Tibial nerve (tissue), 4 donors: ENCODE measurements at regions not wholly inside any gene's neighbourhood (a gene's known extent, or its start where the extent isn't known, plus 50 kb on each side); places are given as distances from the start of the nearest gene placed in this dataset.

Experiments used
- DNase-seq, 2 donors: peaks; one replicate each; pipeline ENCODE4 v3.0.0-alpha.2; 2019; ENCODE audit warnings: low spot score in 2 of 2
- H3K27ac ChIP-seq, 4 donors: fragments of 200-600 bp; sonication (generic) in 3 of 4; one replicate each; pipeline ENCODE4 v1.5.1; 2017 to 2019; ENCODE audit warnings: mild to moderate bottlenecking in 1 of 4
- H3K27me3 ChIP-seq, 2 donors: fragments of 200-600 bp; sonication (generic) in 1 of 2; one replicate each; pipeline versions ENCODE4 v1.5.1 to v1.6.0; 2017 to 2019
- H3K36me3 ChIP-seq, 3 donors: fragments of 200-600 bp; sonication (generic); one replicate each; pipeline ENCODE4 v1.5.1; 2018 to 2019
- H3K4me1 ChIP-seq, 4 donors: fragments of 200-600 bp; sonication (generic) in 3 of 4; one replicate each; pipeline ENCODE4 v1.5.1; 2017 to 2019
- H3K4me3 ChIP-seq, 4 donors: fragments of 200-600 bp; sonication (generic) in 3 of 4; one replicate each; pipeline ENCODE4 v1.5.1; 2017 to 2019; ENCODE audit warnings: mild to moderate bottlenecking in 1 of 4, moderate library complexity in 1 of 4
- H3K9me3 ChIP-seq, 4 donors: fragments of 200-600 bp; sonication (generic) in 3 of 4; one replicate each; pipeline ENCODE4 v1.5.1; 2017 to 2019
- CTCF ChIP-seq, 5 experiments: fragments of 200-600 bp in 3 of 5; fragments of 450-650 bp in 2 of 5; sonication (generic) in 3 of 5; IDR thresholded peaks; one replicate each; pipeline ENCODE4 v1.5.1; 2016 to 2019; ENCODE audit warnings: antibody characterized with exemption in 5 of 5, mild to moderate bottlenecking in 3 of 5, moderate library complexity in 2 of 5
- EP300 ChIP-seq, 2 donors: sonication (generic); formaldehyde crosslinking; IDR thresholded peaks; one replicate each; pipeline ENCODE4 v1.6.1; 2017; ENCODE audit warnings: antibody characterized with exemption in 2 of 2, mild to moderate bottlenecking in 1 of 2
- POLR2A ChIP-seq, 2 donors: fragments of 450-650 bp; IDR thresholded peaks; one replicate each; pipeline ENCODE4 v1.6.1; 2017; ENCODE audit warnings: antibody characterized with exemption in 2 of 2, mild to moderate bottlenecking in 2 of 2, moderate library complexity in 2 of 2
- WGBS, 2 donors: methylation state at CpG; one replicate each; pipeline ENCODE4 v1.1.5; 2018; 5-methylcytosine and 5-hydroxymethylcytosine counted together

GRCh38 chr12:59393506-59393905 is 202.3 kb upstream of the SLC16A7 start:
- no peak overlapping the region for H3K27ac ChIP-seq
- no peaks in the 10 kb centered on the region for H3K27me3 ChIP-seq
- DNase-seq, result no peak
- no peaks in the 10 kb centered on the region for H3K36me3 ChIP-seq
- TF ChIP-seq CTCF (IDR thresholded peaks at IDR 0.05) (no peak), EP300 (IDR thresholded peaks at IDR 0.05) (no peak), POLR2A (IDR thresholded peaks at IDR 0.05) (no peak)
- no peak overlapping the region for H3K4me3 ChIP-seq
- 87 to 91% methylated on average over 4 of the region's 4 CpGs for WGBS, 2 donors
- H3K4me1 ChIP-seq, result no peaks in the 10 kb centered on the region
- H3K9me3 ChIP-seq, result no peaks in the 10 kb centered on the region

- Histone ChIP-seq H3K36me3 (no peaks in the 10 kb centered on the region), H3K4me3 (no peak overlapping the region), H3K4me1 (no peaks in the 10 kb centered on the region), H3K27me3 (no peaks in the 10 kb centered on the region), H3K27ac (no peak overlapping the region), H3K9me3 (no peaks in the 10 kb centered on the region)
- no peak for DNase-seq
- 91 to 98% methylated on average over 13 of the region's 13 CpGs for WGBS, 2 donors
- TF ChIP-seq EP300 (IDR thresholded peaks at IDR 0.05), result no peak
- TF ChIP-seq CTCF (IDR thresholded peaks at IDR 0.05), result no peak
- TF ChIP-seq POLR2A (IDR thresholded peaks at IDR 0.05), result no peak
Measured at GRCh38 chr12:59389968-59390576, 205.8 kb upstream of the SLC16A7 start.

- Histone ChIP-seq H3K4me3 (no peak overlapping the region), H3K36me3 (no peaks in the 10 kb centered on the region), H3K27ac (no peak overlapping the region), H3K27me3 (no peaks in the 10 kb centered on the region), H3K9me3 (no peaks in the 10 kb centered on the region), H3K4me1 (peaks cover 0 to under 1% (median 0%) of the 10 kb centered on the region in 4 donors)
- DNase-seq, result no peak
- WGBS, 2 donors, result 89 to 94% methylated on average over 1 of the region's 1 CpG
- TF ChIP-seq CTCF (IDR thresholded peaks at IDR 0.05) (no peak), POLR2A (IDR thresholded peaks at IDR 0.05) (no peak), EP300 (IDR thresholded peaks at IDR 0.05) (no peak)
Measured at GRCh38 chr12:59388694-59389093, 207.1 kb upstream of the SLC16A7 start.

GRCh38 chr12:59388176-59388575 is 207.7 kb upstream of the SLC16A7 start:
- no peak for DNase-seq
- H3K27ac ChIP-seq, result no peak overlapping the region
- 77 to 83% methylated on average over 1 of the region's 1 CpG for WGBS, 2 donors
- H3K27me3 ChIP-seq, result no peaks in the 10 kb centered on the region
- H3K36me3 ChIP-seq, result no peaks in the 10 kb centered on the region
- H3K9me3 ChIP-seq, result no peaks in the 10 kb centered on the region
- TF ChIP-seq EP300 (IDR thresholded peaks at IDR 0.05) (no peak), POLR2A (IDR thresholded peaks at IDR 0.05) (no peak), CTCF (IDR thresholded peaks at IDR 0.05) (no peak)
- H3K4me3 ChIP-seq, result no peak overlapping the region
- H3K4me1 ChIP-seq, result peaks cover 0 to 5% (median 0%) of the 10 kb centered on the region in 4 donors

- H3K4me1 ChIP-seq, result peaks cover 0 to 14% (median 0%) of the 10 kb centered on the region in 4 donors
- H3K4me3 ChIP-seq, result no peak overlapping the region
- DNase-seq, result no peak
- H3K36me3 ChIP-seq, result no peaks in the 10 kb centered on the region
- H3K9me3 ChIP-seq, result no peaks in the 10 kb centered on the region
- no peak overlapping the region for H3K27ac ChIP-seq
- TF ChIP-seq POLR2A (IDR thresholded peaks at IDR 0.05), result no peak
- TF ChIP-seq EP300 (IDR thresholded peaks at IDR 0.05), result no peak
- TF ChIP-seq CTCF (IDR thresholded peaks at IDR 0.05), result no peak
- 50 to 63% methylated on average over 1 of the region's 1 CpG for WGBS, 2 donors
- no peaks in the 10 kb centered on the region for H3K27me3 ChIP-seq
Measured at GRCh38 chr12:59386236-59386635, 209.6 kb upstream of the SLC16A7 start.
